Neural cell (in vitro differentiated cells): ENCODE measurements at regions not wholly inside any gene's neighbourhood (a gene's known extent, or its start where the extent isn't known, plus 50 kb on each side); places are given as distances from the start of the nearest gene placed in this dataset.
A peak's percentile ranks its signal among the peaks of the same experiment; 100 is the strongest.
"Not testable (repeated sequence)": the region's sequence is repeated elsewhere in the genome, so short reads cannot be mapped to it uniquely, and the experiment has no call there.

Experiments
- H2AFZ ChIP-seq: fragments of 200-600, 300-800 bp; sonication (generic), shearing (Covaris generic); 2 replicates; pipeline ENCODE4 v1.6.0; 2014; ENCODE audit warnings: low read depth, mild to moderate bottlenecking, antibody characterized with exemption, low read length, moderate library complexity
- H3F3A ChIP-seq: fragments of 200-600 bp; shearing (Covaris generic); 2 replicates; pipeline ENCODE4 v1.6.1; 2016; ENCODE audit warnings: mild to moderate bottlenecking, moderate library complexity, mixed read lengths, antibody characterized with exemption, low read length; ENCODE audit not compliant: insufficient read depth, poor library complexity, severe bottlenecking
- H3K27ac ChIP-seq: fragments of 200-600, 300-800 bp; sonication (generic), shearing (Covaris generic); 2 replicates; pipeline ENCODE4 v1.5.1; 2014; ENCODE audit warnings: mild to moderate bottlenecking, low read length, moderate library complexity
- H3K27me3 ChIP-seq: fragments of 300-800, 200-600 bp; sonication (generic), shearing (Covaris generic); 2 replicates; pipeline ENCODE4 v1.6.0; 2014; ENCODE audit warnings: mild to moderate bottlenecking, low read depth, low read length, moderate library complexity; ENCODE audit not compliant: insufficient read depth
- H3K36me3 ChIP-seq: fragments of 300-800, 200-600 bp; sonication (generic), shearing (Covaris generic); 2 replicates; pipeline ENCODE4 v1.5.1; 2014; ENCODE audit warnings: mild to moderate bottlenecking, antibody characterized with exemption, low read length, moderate library complexity; ENCODE audit not compliant: insufficient read depth
- H3K4me2 ChIP-seq: fragments of 300-800, 200-600 bp; sonication (generic), shearing (Covaris generic); 2 replicates; pipeline ENCODE4 v1.6.0; 2014; ENCODE audit warnings: mild to moderate bottlenecking, low read length
- H3K4me3 ChIP-seq: fragments of 300-800, 200-600 bp; sonication (generic), shearing (Covaris generic); 2 replicates; pipeline ENCODE4 v1.5.1; 2014; ENCODE audit warnings: mild to moderate bottlenecking, low read length, moderate library complexity
- H3K79me2 ChIP-seq: fragments of 200-600 bp; shearing (Covaris generic); replicated peaks from 2 replicates; pipeline ENCODE4 v1.6.0; 2014; ENCODE audit warnings: mild to moderate bottlenecking, low read length, moderate library complexity; ENCODE audit not compliant: insufficient read depth
- H3K9ac ChIP-seq: fragments of 300-800, 200-600 bp; sonication (generic), shearing (Covaris generic); 2 replicates; pipeline ENCODE4 v1.6.1; 2016; ENCODE audit warnings: mild to moderate bottlenecking, low read length, mixed read lengths
- H3K9me2 ChIP-seq: fragments of 200-600 bp; shearing (Covaris generic); 2 replicates; pipeline ENCODE4 v1.6.1; 2016; ENCODE audit warnings: mild to moderate bottlenecking, low read length, mixed read lengths; ENCODE audit not compliant: insufficient read depth
- H3K9me3 ChIP-seq: fragments of 200-600, 300-800 bp; sonication (generic), shearing (Covaris generic); 2 replicates; pipeline ENCODE4 v1.6.1; 2016; ENCODE audit warnings: mild to moderate bottlenecking, mixed run types, low read length, moderate library complexity, mixed read lengths
- H4K20me1 ChIP-seq: fragments of 200-600 bp; shearing (Covaris generic); 2 replicates; pipeline ENCODE4 v1.6.1; 2016; ENCODE audit warnings: mild to moderate bottlenecking, mixed run types; ENCODE audit not compliant: insufficient read depth
- EP300 ChIP-seq: fragments of 450-650 bp; conservative IDR thresholded peaks from 2 replicates; pipeline ENCODE4 v1.6.1; 2014; ENCODE audit warnings: antibody characterized with exemption, mild to moderate bottlenecking, moderate library complexity; ENCODE audit not compliant: poor library complexity, severe bottlenecking
- EZH2 ChIP-seq: fragments of 200-600, 300-800 bp; shearing (Covaris generic), sonication (generic); IDR thresholded peaks from 2 replicates; pipeline ENCODE4 v1.6.1; 2014; ENCODE audit warnings: antibody characterized with exemption, low read length, borderline replicate concordance, mild to moderate bottlenecking; ENCODE audit not compliant: insufficient read depth, poor library complexity, severe bottlenecking
- POLR2AphosphoS5 ChIP-seq: IDR thresholded peaks from 2 replicates; pipeline ENCODE4 v1.6.1; 2012
- RAD21 ChIP-seq: fragments of 450-650 bp; conservative IDR thresholded peaks from 2 replicates; pipeline ENCODE4 v1.6.1; 2014; ENCODE audit warnings: antibody characterized with exemption, mild to moderate bottlenecking, moderate library complexity
- REST ChIP-seq: IDR thresholded peaks from 2 replicates; pipeline ENCODE4 v1.6.1; 2012; ENCODE audit warnings: borderline replicate concordance
- SMC3 ChIP-seq: fragments of 450-650 bp; conservative IDR thresholded peaks from 2 replicates; pipeline ENCODE4 v1.6.1; 2014; ENCODE audit warnings: antibody characterized with exemption, mild to moderate bottlenecking, moderate library complexity; ENCODE audit not compliant: poor library complexity
- TAF1 ChIP-seq: IDR thresholded peaks from 2 replicates; pipeline ENCODE4 v1.6.1; 2012; ENCODE audit warnings: low read depth
- TF ChIP-seq, protein P1 (sequence below): fragments of 450-650 bp; IDR thresholded peaks from 2 replicates; pipeline ENCODE4 v1.5.1; 2014; ENCODE audit warnings: antibody characterized with exemption, mild to moderate bottlenecking, moderate library complexity; ENCODE audit not compliant: poor library complexity, severe bottlenecking

GRCh38 chr18:40283560-40283959, 1671.5 kb upstream of the PIK3C3 start:
- Histone ChIP-seq H3K4me3 (no peak overlapping the region), H4K20me1 (no peaks in the 10 kb centered on the region), H3K4me2 (no peak overlapping the region), H3K27ac (no peak overlapping the region), H3K9me2 (no peaks in the 10 kb centered on the region), H3K27me3 (no peaks in the 10 kb centered on the region), H3K9me3 (peaks cover 3% of the 10 kb centered on the region), H3K36me3 (no peaks in the 10 kb centered on the region), H3K79me2 (no peaks in the 10 kb centered on the region), H3K9ac (no peak overlapping the region), H2AFZ (no peak overlapping the region), H3F3A (no peaks in the 10 kb centered on the region)
- TF ChIP-seq SMC3 (no peak), REST (no peak), TAF1 (no peak), EP300 (no peak), RAD21 (no peak), EZH2 (no peak), POLR2AphosphoS5 (no peak)
- TF ChIP-seq, protein P1, sequence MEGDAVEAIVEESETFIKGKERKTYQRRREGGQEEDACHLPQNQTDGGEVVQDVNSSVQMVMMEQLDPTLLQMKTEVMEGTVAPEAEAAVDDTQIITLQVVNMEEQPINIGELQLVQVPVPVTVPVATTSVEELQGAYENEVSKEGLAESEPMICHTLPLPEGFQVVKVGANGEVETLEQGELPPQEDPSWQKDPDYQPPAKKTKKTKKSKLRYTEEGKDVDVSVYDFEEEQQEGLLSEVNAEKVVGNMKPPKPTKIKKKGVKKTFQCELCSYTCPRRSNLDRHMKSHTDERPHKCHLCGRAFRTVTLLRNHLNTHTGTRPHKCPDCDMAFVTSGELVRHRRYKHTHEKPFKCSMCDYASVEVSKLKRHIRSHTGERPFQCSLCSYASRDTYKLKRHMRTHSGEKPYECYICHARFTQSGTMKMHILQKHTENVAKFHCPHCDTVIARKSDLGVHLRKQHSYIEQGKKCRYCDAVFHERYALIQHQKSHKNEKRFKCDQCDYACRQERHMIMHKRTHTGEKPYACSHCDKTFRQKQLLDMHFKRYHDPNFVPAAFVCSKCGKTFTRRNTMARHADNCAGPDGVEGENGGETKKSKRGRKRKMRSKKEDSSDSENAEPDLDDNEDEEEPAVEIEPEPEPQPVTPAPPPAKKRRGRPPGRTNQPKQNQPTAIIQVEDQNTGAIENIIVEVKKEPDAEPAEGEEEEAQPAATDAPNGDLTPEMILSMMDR, result no peak

GRCh38 chr18:40281356-40281755, 1673.7 kb upstream of the PIK3C3 start:
- H3K9ac ChIP-seq, H3K9me3 ChIP-seq, H3K4me2 ChIP-seq, H3K4me3 ChIP-seq, H3K27me3 ChIP-seq, H2AFZ ChIP-seq, H3K36me3 ChIP-seq, H3K27ac ChIP-seq, H3K79me2 ChIP-seq, H3F3A ChIP-seq, H4K20me1 ChIP-seq, H3K9me2 ChIP-seq: not testable (repeated sequence)

DNA sequence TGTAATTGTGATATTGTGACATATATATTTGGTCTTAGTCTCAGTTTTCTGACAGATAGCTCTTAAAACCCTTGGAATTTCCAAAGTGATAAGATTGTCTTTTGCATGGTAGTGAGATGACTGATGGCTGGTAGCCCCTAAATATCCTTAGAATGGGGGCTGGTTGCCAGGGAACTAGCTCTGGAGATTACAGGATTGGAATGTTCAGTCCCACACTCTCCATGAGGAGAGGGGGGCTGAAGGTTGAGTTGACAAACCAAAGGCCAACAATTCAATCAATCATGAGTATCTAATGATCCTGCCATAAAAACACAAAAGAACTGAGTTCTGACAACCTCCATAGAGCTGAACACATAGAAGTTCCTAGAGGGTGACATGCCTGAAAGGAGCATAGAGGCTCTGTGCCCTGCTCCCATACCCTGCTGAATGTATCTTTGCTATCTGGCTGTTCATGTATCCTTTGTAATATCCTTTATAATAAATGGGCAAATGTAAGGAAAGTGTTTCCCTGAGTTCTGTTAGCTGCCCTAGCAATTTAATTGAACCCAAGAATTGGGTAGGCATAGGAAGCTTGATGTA, 1680.3 kb upstream of the PIK3C3 start:
- Histone ChIP-seq H3K9me3 (no peaks in the 10 kb centered on the region), H3F3A (no peaks in the 10 kb centered on the region), H3K27me3 (no peaks in the 10 kb centered on the region), H3K79me2 (no peaks in the 10 kb centered on the region), H3K36me3 (no peaks in the 10 kb centered on the region), H4K20me1 (no peaks in the 10 kb centered on the region), H3K9me2 (no peaks in the 10 kb centered on the region), H3K27ac (no peak overlapping the region), H3K4me2 (no peak overlapping the region), H3K9ac (no peak overlapping the region), H2AFZ (no peak overlapping the region), H3K4me3 (no peak overlapping the region)
- peak; percentile 70 for TF ChIP-seq EP300
- peak; percentile 11 for TF ChIP-seq POLR2AphosphoS5
- TF ChIP-seq REST, result no peak
